Stimulated activated CD4-positive, alpha-beta T cell treated with anti-CD3 and anti-CD28 coated beads, Interleukin-4, amount 100 ng/mL, for 4 hours (primary cell): ENCODE measurements at regions not wholly inside any gene's neighbourhood (a gene's known extent, or its start where the extent isn't known, plus 50 kb on each side); places are given as distances from the start of the nearest gene placed in this dataset.

Experiments
- DNase-seq, 2 experiments: peaks; one replicate each; pipeline ENCODE4 v3.0.0-alpha.2; 2020

DNA sequence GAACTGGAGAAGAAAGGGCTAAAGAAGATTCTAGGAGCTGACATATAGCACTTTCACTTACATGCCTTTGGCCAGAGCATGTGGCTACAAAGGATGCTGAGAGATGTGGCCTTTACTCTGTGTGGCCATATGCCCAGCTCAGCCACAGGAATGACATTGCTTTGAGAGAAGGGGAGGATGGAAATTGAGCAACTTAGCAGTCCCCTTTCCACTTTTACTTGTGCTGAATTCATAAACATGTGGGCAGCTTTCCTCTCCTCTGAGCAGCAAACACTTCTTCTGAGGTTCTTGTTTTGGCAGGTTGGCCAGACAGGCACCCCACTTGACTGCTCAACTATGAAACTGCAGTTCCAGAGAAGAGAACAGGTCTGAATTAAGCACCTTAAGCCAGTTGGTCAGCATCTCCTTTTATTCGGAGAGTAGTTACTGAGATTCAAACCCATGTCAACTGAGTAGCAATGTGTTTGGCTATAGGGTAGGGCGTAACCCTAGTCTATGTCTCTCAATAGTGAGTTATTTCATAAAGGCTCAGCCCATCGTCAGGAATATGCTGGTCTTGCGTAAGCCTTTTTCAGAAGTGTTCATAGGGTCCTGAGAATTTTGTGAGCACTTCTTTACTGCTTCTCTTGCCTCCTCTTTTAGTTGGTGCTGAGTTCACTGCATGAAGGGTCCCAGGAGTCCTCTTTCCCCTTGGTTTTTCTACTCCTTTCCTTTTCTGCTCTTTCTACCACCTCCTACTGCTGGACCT lies 134.5 kb downstream of the PALM2AKAP2 start:
- DNase-seq: no peak

DNA sequence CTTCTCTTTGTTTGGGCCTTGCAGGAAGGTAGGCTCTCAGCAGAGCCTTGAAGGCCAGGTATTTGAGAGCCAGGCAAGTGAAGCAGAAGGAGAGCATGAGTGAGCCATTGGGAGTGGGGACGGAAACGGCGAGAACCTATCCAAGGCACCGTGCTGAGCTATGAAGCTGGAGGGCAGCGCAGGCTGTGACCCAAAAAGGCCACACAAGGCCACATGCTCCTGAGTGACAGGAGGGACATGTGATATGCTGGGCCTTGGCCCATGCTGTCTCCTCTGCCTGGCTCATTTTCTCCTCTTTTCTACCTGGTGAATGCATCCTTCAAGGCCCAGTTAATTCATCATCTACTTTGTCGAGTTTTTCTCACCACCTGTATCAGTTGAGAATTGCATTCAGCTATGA lies 136.3 kb downstream of the PALM2AKAP2 start:
- DNase-seq: no peak

DNA sequence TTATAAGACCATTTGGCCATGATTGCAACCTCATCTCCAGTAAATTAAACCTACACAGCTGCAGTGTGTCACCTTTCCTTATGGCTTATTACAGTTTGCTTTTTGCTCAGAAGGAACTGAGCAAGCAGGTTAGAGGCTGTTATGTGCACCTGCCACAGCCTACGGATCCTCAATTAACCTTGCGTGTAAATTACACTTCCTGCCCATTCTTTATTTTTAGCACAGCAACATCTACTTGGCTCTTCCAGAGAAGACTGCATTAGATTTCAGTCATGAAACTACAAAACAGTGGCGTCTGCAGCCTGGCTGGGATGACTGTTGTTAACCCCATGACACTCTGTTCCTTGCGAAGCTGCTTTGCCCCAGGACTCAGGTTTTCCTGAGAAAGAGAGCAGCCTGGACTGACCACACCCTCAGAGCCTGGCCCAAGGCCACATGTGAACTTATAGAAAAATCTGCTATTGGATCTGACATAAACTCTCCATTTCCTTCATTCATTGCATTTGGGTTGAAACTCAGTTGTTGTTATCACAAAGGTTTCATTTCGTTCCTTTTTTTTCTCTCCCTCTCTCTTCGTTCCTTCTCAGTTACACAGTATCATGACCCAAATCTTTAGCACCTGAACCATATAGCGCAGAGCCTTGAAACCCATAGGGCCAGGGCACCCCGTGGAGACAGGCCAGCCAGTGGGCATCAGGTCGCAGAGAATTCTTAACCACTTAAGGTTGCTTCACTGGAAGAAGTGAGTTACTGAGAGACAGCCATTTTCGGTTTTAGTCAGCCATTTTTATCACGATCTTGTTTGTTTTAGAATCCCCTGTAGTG lies 138.6 kb downstream of the PALM2AKAP2 start:
- peak in 1 of 2 experiments; percentile 12 for DNase-seq

DNA sequence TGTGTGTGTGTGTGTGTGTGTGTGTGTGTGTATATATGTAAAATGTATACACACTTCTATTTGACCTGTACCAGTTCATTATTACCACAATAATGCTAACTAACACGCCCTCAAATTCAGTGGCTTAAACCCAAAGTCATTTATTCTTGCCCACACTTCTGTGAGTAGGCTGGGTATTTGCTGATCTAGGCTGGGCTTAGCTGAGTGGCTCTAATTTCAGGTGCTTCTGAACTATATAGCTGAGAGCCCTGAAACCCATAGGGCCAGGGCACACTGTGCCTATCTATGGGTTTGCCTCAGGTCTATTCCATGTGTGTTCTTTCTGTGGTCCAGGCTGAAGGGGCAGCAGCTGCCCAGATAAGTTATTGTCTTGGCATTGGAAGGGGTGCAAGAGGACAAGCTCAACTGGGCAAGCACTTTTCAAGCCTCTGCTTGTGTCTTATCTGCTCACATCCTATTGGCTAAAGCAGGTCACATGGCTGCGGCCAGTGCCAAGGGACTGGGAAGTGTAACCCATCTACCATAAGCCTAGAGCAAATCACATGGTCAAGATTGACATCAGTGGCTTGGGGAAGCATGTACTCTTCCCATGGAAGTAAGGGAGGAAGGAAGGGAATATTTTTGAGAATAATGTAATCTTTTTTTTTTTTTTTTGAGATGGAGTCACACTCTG lies 139.9 kb downstream of the PALM2AKAP2 start:
- DNase-seq: no peak

DNA sequence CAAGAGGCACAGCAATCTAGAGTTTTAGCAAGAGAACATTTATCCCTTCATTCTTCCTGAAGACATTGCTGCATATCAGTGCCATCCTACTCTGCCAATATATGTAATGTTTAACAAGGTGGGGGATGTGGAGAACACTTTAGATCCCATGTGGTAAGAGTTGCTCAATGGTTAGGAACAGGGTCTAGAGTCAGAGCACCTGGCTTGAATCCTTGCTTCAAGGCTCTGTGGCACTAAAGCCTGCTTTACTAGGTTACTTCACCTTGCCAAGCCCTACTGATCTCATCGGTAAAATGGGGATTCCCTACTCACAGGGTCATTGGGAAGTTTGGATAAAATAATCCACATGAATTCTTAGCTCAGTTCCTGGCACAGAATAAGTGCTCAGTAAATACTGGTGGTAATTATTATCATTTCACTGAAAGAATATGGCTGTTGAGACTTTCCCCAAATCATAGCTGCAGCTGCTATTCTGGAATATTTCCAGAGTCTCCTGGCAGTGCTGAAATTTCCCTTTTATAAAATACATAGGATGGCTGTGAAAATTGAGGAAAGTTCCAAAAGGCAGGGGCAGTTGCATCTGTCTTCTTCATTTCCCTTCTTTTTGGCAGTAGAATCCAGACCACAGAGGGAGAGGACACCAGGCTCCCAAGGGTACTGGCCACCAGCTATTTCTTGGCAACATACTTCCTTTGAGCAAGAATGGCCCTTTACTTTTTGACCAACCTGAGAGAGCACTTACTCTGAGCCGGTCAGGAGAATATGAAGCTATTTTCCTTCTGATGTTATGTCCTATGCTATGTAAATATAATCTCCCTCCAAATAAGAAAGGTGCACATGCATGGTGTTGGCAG lies 142.8 kb downstream of the PALM2AKAP2 start:
- no peak for DNase-seq

DNA sequence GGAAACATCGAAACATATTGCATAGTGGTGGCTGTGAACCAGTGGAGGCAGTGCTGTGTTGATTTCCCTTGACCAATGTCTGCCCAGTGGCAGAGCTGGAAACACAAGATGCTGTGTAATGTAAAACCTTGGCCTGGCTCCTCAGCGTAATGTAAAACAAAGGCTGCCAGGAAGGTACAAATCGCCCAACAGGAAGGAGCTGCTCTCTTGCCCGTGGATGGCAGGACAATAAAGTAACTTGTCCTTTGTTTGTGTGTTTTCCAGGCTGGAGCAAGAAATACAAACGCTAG lies 143.4 kb downstream of the PALM2AKAP2 start:
- DNase-seq: no peak

DNA sequence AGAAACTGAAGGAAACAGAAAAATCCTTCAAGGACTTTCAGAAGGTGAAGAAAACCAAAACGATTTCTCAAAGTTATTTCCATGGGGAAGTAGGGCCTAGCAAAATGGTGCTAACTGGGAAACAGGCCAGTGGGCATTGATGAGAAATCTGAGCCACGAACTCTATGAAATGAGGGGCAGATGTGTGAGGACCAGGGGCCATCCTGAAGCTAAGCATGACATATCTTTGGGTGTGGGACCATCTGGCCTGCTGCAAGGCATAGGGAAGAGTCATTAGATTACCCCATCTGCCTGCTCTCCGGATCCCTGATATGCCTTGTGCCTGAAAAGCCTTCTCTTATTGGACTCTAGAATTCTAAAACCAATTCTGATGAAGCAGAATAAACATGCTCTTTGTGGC lies 143.8 kb downstream of the PALM2AKAP2 start:
- DNase-seq: no peak

DNA sequence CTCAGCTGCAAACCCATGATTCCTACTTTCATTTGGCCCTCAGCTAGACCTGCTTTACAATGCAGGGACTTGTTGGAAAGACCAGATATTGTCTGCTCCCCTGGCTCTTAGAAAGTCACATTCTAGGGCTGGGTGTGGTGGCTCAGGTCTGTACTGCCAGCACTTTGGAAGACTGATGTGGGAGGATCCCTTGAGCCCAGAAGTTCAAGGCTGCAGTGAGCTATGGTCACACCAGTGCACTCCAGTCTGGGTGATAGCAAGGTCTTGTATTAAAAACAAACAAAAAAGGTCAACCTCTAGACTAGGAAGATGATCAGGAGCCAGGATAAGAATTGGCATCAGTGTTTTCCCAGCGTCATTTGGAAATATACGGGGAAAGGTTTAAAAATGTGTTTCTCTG lies 145.8 kb downstream of the PALM2AKAP2 start:
- no peak for DNase-seq

DNA sequence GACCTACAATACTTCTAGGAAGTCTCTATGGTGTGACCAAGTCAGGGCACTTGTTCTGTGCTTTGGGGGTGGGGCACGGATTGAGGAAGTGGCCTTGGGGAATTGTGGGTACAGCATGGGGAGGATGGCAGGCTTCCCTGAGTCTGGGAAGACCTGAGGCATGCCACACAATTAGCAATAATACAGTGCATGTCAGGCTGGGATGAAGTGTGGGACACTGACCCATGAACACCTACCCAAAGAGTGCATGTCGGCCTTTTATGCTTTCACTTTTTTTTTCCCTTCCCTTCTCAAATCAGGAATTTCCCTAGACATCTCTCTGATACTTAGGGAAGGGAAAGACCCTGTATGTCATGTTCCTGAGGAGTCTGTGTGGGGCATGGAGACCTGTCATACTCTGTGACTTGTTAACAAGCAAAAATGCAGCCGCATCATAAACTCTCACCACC lies 146.4 kb downstream of the PALM2AKAP2 start:
- DNase-seq: no peak

DNA sequence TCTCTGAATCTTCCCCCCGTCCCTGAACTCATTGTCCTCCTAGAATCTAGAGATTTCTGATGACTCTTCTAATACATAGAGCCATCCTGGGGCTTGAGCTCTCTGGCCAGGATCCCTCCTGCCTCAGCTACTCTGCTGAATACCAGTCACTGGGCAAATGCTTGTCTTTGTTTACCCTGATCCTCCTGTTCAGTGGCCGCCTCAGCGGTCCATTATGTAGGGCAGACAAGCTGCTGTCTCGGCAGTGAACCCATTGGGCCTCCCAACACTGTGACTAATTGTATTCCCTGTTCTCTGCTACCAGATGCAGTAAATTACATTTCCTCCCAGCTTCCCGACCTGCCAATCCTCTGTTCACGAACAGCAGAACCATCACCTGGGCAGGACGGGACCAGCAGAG lies 151.6 kb downstream of the PALM2AKAP2 start:
- no peak for DNase-seq

DNA sequence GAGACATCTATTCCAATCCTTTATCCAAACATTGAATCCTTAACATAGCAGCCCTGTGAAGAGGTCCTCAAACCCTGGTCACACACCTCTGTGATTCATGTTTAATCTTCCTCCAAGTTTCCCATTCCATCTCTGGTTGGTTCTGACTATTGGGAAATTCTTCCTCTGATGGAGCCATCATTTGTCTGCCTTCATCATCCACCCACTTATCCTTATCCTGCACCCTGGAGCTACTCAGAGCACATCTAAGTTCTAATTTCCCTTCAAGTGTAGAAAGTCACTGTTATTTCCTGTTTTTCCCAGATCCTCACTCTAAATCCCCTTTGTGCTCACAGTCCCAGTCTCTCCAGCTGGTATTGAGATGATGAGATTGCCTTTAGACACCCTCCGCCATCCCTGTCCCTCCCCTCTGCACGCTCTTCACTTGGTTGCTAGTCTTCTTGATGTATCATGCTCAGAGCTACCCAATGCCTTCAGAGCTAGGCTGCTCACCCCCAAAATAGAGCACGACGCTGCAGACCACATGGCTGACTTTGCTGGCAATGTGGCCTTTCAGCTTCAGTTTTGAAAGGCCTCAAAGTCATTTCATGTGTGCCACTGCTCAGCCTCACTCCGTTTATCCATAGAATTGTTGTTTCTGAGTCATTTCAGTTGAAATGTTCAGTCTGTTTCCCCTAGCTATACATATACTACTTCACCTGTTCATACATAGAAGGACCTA lies 154.3 kb downstream of the PALM2AKAP2 start:
- DNase-seq: no peak

DNA sequence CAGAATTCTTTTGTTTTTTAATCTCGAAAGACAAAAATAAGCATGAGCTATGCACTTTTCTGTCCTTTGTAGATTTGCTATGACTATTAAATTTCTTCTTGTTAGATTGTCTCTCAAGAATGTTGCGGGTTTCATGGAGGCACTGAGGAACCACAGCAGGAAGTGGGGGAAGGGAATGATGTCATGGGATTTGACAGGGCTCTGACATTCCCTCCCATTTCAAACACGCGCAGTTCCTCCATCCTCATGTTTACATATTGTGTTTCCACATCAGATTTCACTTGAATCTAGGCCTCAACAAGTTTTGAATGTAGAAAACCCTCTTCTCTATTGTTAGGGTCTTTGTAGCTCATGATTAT lies 154.8 kb downstream of the PALM2AKAP2 start:
- no peak for DNase-seq

DNA sequence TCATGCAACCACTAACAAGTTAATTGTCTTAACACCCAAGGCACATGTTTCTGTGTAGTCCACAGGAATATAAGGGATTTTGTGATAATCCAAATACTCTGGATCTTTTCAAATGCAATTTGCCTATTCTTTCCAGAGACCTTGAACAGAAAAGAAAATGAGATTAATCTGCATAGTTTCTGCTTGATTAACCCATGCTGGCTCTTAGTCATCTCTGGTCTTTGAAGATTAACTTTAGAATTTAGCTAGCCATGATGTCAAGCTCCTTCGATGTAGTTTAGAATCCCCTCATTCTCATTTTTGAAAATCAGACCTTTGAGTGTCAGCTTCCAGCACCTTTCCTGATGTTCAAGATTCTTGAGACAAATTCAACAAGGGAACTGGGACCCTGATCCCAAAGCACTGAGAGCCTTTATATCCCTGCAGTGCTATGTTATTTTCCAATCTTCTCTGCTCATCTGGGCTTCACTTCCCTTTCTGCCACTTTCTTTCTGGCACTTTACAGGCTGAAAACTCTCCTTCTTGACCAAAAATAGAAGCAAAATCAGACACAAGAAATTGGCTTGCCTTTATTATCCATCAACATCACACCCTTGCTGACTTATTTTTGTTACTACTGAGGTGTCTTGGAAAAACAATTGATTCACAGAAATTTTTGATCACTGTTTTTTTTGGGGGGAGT lies 155.5 kb downstream of the PALM2AKAP2 start:
- DNase-seq: no peak

DNA sequence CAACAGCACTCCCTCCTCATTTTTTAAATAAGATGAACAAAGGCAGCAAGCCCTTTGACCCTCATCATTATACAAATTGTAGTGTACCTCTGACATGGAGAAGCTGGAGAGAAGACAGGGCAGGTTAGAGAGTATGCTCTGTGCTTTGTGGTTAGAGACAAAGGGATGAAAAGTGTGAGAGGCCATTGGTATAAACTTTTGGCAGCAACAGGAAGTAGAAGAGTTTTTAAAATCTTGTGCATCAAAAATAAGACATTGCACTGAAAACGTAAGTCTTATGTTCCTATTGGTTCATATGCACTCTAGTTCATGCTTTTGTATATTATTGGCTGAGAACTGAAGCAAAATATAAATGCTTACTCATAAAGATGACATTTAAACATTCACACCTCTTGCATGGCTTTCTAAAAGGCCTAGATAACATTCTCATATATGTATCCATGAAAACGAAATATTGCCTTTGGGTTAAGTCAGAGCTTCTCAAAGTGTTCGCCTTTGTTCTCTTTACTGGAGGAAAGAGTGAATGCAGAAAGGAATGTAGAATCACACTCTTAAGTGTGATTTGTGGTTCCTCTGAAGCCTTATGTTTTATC lies 158.0 kb downstream of the PALM2AKAP2 start:
- no peak for DNase-seq

DNA sequence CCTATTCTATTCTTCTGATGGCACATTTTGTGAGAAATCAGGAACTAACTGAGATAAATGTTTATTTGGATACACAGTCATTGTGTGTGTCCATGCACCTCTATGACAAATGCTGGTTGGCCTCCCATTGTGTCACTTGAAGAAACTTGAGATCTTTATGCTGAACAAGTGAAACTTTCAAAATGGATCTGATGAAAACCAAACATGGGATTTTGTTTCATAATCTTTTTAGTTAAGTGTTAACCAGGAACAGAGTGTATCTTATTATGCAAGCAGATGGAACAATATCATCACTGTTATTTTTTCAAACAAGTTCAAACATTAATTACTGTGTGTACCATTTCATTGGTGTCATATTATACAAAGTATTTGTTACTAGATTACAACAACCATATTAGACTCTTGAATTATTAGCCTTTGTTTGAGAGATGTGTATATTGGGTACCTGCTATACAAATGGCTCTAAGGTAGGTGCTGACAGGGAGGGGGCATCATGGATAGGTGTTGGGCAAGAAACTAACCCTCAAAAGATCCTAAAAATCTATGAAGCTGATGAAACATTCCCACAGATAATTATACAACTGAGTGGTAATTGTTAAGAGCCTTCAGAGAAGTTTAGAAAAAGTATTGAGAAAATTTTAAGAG lies 159.8 kb downstream of the PALM2AKAP2 start:
- DNase-seq: no peak

DNA sequence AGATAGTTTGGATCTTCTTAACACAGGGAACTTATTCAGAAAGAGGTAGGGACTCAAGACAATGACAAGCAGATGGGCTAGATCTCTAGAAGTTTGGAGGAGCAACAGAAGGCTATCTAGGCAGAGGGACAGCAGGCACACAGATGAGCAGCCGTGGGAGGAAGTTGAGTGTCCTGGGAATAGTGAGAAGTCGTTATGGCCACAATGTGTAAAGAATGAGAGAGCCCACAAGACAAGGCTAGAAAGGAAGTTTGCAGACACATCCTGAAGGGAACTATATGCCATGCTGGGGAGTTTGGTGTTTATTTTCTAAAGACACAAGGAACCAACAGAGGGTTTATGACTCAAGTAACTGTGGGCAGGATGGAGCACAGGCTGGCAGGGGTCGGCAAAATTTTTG lies 160.6 kb downstream of the PALM2AKAP2 start:
- no peak for DNase-seq

DNA sequence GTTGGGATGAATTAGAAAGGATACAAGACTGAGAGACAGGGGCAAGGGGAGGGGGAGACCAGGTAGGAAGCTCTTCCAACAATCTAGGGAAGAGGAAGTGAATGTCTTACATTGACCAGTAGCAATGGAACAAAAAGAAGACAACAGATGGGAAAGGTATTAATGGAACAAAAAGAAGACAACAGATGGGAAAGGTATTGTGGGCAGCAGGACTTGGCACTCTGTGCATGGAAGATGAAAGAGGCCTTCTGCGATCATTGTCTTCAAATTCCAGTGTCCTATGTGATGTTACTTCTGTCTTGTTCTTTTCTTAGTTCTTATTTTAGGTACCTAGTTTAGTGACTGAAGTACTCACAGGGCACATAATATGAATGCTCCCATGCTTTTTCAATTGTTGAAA lies 161.8 kb downstream of the PALM2AKAP2 start:
- no peak for DNase-seq

DNA sequence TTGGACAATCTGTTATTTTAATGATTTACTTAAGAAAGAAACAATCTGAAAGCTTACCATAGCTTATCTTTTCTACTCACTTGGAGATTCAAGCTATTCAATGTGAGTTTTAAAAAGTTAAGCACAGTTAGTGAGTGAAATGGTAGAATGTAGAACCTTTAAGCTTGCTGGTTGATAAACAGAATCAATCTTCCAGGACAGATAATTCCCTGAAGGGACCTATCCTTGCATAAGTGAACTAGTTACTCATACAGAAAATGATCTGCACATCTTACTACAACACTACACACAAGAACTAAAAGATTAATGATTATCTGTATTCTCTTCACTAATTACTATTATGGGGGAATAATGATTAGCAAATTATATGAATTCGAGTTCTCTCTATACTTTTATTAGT lies 165.6 kb downstream of the PALM2AKAP2 start:
- DNase-seq: no peak

DNA sequence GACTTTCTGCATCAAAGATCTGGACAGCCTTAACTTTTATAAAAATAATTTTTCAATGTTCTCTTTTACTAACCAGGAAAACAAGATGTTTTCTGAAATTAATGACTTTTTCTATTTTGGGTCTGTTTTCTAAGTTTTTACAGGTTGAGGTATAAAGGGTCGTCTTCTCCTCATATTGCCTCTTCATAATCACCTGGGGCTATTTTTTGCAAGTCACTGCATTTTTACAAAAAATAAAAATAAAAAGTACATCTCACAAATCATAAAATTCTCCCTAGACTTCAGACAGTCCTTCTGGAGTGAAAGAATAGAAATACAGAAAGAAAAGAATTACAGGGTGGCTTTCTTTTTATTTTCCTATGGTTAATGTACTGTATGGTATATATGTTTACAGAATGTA lies 168.5 kb downstream of the PALM2AKAP2 start:
- no peak for DNase-seq

DNA sequence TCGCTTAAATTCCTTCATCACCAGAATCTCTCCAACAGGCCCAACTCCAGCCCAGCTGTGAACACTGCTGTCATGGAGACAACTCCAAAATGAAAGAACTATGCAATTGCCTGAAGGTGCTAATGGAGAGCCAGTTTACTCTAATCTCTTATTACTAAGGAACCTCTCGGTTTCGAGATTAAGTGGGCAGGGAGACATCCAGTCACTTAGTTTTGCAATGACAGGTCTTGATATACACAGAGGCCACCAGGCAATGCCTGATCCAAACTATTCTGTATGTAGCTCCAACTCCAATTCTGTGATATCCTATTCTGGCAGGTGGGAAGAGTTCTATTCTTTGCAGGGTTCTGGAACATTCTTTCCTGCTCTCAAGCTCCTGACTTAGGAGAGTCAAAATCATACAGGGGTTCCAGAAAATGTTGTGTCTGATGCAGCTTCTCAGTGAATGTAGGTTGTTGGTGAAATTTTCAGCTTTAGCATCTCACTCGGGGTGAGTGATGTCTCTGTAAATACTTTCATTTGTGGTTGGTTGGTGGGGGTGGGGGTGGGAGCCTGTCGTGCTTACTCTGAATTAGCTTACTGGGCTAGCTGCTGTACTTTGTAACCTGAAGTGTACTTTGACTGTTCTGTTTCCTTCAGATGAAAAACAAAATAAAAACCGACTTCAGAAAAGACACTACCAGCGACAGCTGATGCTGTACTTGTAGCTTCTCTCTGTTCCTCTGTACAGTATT lies 170.9 kb downstream of the PALM2AKAP2 start:
- no peak for DNase-seq
